ENCODE measurements at regions not wholly inside any gene's neighbourhood (a gene's known extent, or its start where the extent isn't known, plus 50 kb on each side); places are given as distances from the start of the nearest gene placed in this dataset.

- 75 to 81% methylated on average over 6 to 8 of the region's 8 CpGs for WGBS, 2 donors
- intact Hi-C loops (cut with DNase I) = no loop called here
- no peaks in the 10 kb centered on the region for H3K9me3 ChIP-seq
- no peaks in the 10 kb centered on the region for H3K4me1 ChIP-seq
- TF ChIP-seq POLR2A (IDR thresholded peaks at IDR 0.05) = no peak
- no peak for TF ChIP-seq CTCF (IDR thresholded peaks at IDR 0.05)
- no peak for ATAC-seq
- no peak for DNase-seq
- H3K27ac ChIP-seq = no peak overlapping the region
- no peak overlapping the region for H3K4me3 ChIP-seq
- no peaks in the 10 kb centered on the region for H3K36me3 ChIP-seq (replicated peaks in 1 of 2; ENCODE audit: insufficient read depth in 1 of 2, low read depth in 2 of 2)
- no peaks in the 10 kb centered on the region for H3K27me3 ChIP-seq
Observed at GRCh38 chr5:2910401-2911175, 159.1 kb upstream of the IRX2 start.

- no peaks in the 10 kb centered on the region for H3K36me3 ChIP-seq (replicated peaks in 1 of 2; ENCODE audit: insufficient read depth in 1 of 2, low read depth in 2 of 2)
- DNase-seq (no peak), ATAC-seq (no peak)
- intact Hi-C loops (cut with DNase I) = no loop called here
- H3K9me3 ChIP-seq = no peaks in the 10 kb centered on the region
- TF ChIP-seq CTCF (IDR thresholded peaks at IDR 0.05) (no peak), POLR2A (IDR thresholded peaks at IDR 0.05) (no peak)
- H3K27me3 ChIP-seq = no peaks in the 10 kb centered on the region
- H3K4me1 ChIP-seq = no peaks in the 10 kb centered on the region
- WGBS, 2 donors = 57 to 70% methylated on average over 10 of the region's 10 CpGs
- no peak overlapping the region for H3K4me3 ChIP-seq
- no peak overlapping the region for H3K27ac ChIP-seq
Observed at GRCh38 chr5:2909035-2909434, 157.6 kb upstream of the IRX2 start.

- no peak for ATAC-seq
- H3K27me3 ChIP-seq = no peaks in the 10 kb centered on the region
- H3K4me1 ChIP-seq = no peaks in the 10 kb centered on the region
- intact Hi-C loops (cut with DNase I) = no loop called here
- no peak overlapping the region for H3K27ac ChIP-seq
- no peaks in the 10 kb centered on the region for H3K36me3 ChIP-seq (replicated peaks in 1 of 2; ENCODE audit: insufficient read depth in 1 of 2, low read depth in 2 of 2)
- H3K9me3 ChIP-seq = no peaks in the 10 kb centered on the region
- 36 to 46% methylated on average over 4 of the region's 4 CpGs for WGBS, 2 donors
- no peak for TF ChIP-seq POLR2A (IDR thresholded peaks at IDR 0.05)
- TF ChIP-seq CTCF (IDR thresholded peaks at IDR 0.05) = no peak
- H3K4me3 ChIP-seq = no peak overlapping the region
- no peak for DNase-seq
Observed at GRCh38 chr5:2908086-2908485, 156.6 kb upstream of the IRX2 start.

GRCh38 chr5:2906302-2907090 is 155.0 kb upstream of the IRX2 start:
- Histone ChIP-seq H3K4me1 (no peaks in the 10 kb centered on the region), H3K9me3 (no peaks in the 10 kb centered on the region), H3K27ac (no peak overlapping the region), H3K36me3 (replicated peaks in 1 of 2; ENCODE audit: insufficient read depth in 1 of 2, low read depth in 2 of 2) (no peaks in the 10 kb centered on the region), H3K4me3 (no peak overlapping the region), H3K27me3 (no peaks in the 10 kb centered on the region)
- TF ChIP-seq POLR2A (IDR thresholded peaks at IDR 0.05) (no peak), CTCF (IDR thresholded peaks at IDR 0.05) (no peak)
- WGBS, 2 donors = 66 to 74% methylated on average over 8 of the region's 8 CpGs
- intact Hi-C loops (cut with DNase I) = no loop called here
- no peak for DNase-seq
- ATAC-seq = no peak

Measured in body of pancreas (tissue), 4 donors.